Liver (tissue), 3 donors: ENCODE measurements at regions not wholly inside any gene's neighbourhood (a gene's known extent, or its start where the extent isn't known, plus 50 kb on each side); places are given as distances from the start of the nearest gene placed in this dataset.

Source experiments
- CTCF ChIP-seq: fragments of 150-350 bp; IDR thresholded peaks from 2 replicates; pipeline ENCODE4 v1.5.1; 2017; ENCODE audit warnings: improper control_type of control experiment, low read depth, low read length; ENCODE audit not compliant: missing input control
- EGR1 ChIP-seq, 2 donors: IDR thresholded peaks; 2 replicates each; pipeline ENCODE4 v1.6.1; 2016 to 2018; ENCODE audit warnings: antibody characterized with exemption in 2 of 2, low read depth in 2 of 2
- GABPA ChIP-seq, 2 donors: IDR thresholded peaks in 1 of 2; conservative IDR thresholded peaks in 1 of 2; 2 replicates each; pipeline ENCODE4 v1.6.1; 2016; ENCODE audit warnings: antibody characterized with exemption in 2 of 2, mild to moderate bottlenecking in 1 of 2, moderate library complexity in 1 of 2
- JUND ChIP-seq, 2 donors: IDR thresholded peaks; 2 replicates each; pipeline ENCODE4 v1.6.1; 2016; ENCODE audit warnings: antibody characterized with exemption in 2 of 2
- RAD21 ChIP-seq, 2 donors: IDR thresholded peaks; 2 replicates each; pipeline ENCODE4 v1.6.1; 2016; ENCODE audit warnings: antibody characterized with exemption in 2 of 2, mild to moderate bottlenecking in 2 of 2
- REST ChIP-seq: IDR thresholded peaks from 2 replicates; pipeline ENCODE4 v1.6.1; 2016; ENCODE audit warnings: antibody characterized with exemption, mild to moderate bottlenecking
- RXRA ChIP-seq, 2 donors: IDR thresholded peaks; 2 replicates each; pipeline ENCODE4 v1.6.1; 2017 to 2018; ENCODE audit warnings: antibody characterized with exemption in 2 of 2, mild to moderate bottlenecking in 1 of 2
- SP1 ChIP-seq: IDR thresholded peaks from 2 replicates; pipeline ENCODE4 v1.6.1; 2018; ENCODE audit warnings: antibody characterized with exemption, mild to moderate bottlenecking
- TAF1 ChIP-seq: conservative IDR thresholded peaks from 2 replicates; pipeline ENCODE4 v1.6.1; 2016; ENCODE audit warnings: antibody characterized with exemption, mild to moderate bottlenecking
- YY1 ChIP-seq: IDR thresholded peaks from 2 replicates; pipeline ENCODE4 v1.6.1; 2016; ENCODE audit warnings: antibody characterized with exemption, mild to moderate bottlenecking
- donor health status: healthy.
- donor health status: healthy.

DNA sequence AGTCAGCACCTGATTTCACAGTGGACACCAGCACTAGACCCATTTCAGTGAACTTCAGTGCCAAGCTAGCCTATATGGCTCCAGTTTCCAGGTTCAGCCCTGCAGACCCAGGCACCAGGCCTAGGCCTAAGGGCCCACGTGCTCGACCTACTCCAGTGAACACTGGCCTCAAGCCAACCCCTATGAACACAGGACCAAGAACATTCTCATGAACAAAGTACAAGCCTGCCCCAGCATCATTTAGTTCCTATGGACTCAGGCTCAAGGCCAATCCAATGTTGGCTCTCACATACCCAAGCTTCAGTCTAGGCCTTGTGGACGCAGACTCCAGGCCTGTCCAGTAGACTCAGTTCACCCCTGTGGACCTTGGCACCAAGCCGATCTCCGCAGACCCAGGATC, 385.5 kb downstream of the DHX35 start:
- TF ChIP-seq CTCF (no peak), EGR1 (IDR thresholded peaks at IDR 0.05; ENCODE audit: low read depth in 2 of 2) (no peak), RXRA (IDR thresholded peaks at IDR 0.05) (no peak), SP1 (no peak), JUND (IDR thresholded peaks at IDR 0.05) (no peak), REST (no peak), GABPA (IDR thresholded peaks at IDR 0.05 in 1 of 2, conservative IDR thresholded peaks at IDR 0.05 in 1 of 2) (no peak), TAF1 (no peak), RAD21 (IDR thresholded peaks at IDR 0.05) (no peak), YY1 (no peak)
